ENCODE measurements at regions not wholly inside any gene's neighbourhood (a gene's known extent, or its start where the extent isn't known, plus 50 kb on each side); places are given as distances from the start of the nearest gene placed in this dataset.

GRCh38 chr1:177710696-177711620, 258.9 kb downstream of the SEC16B start:
- TF ChIP-seq, protein P1, sequence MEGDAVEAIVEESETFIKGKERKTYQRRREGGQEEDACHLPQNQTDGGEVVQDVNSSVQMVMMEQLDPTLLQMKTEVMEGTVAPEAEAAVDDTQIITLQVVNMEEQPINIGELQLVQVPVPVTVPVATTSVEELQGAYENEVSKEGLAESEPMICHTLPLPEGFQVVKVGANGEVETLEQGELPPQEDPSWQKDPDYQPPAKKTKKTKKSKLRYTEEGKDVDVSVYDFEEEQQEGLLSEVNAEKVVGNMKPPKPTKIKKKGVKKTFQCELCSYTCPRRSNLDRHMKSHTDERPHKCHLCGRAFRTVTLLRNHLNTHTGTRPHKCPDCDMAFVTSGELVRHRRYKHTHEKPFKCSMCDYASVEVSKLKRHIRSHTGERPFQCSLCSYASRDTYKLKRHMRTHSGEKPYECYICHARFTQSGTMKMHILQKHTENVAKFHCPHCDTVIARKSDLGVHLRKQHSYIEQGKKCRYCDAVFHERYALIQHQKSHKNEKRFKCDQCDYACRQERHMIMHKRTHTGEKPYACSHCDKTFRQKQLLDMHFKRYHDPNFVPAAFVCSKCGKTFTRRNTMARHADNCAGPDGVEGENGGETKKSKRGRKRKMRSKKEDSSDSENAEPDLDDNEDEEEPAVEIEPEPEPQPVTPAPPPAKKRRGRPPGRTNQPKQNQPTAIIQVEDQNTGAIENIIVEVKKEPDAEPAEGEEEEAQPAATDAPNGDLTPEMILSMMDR (IDR thresholded peaks at IDR 0.05; ENCODE audit: low read depth, low read length), result no peak
- TF ChIP-seq MYC (IDR thresholded peaks at IDR 0.05; ENCODE audit: low read depth, low read length), result no peak
- TF ChIP-seq, protein P2, sequence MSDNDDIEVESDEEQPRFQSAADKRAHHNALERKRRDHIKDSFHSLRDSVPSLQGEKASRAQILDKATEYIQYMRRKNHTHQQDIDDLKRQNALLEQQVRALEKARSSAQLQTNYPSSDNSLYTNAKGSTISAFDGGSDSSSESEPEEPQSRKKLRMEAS (IDR thresholded peaks at IDR 0.05; ENCODE audit: low read depth, low read length), result no peak
